ENCODE measurements at regions not wholly inside any gene's neighbourhood (a gene's known extent, or its start where the extent isn't known, plus 50 kb on each side); places are given as distances from the start of the nearest gene placed in this dataset.

DNA sequence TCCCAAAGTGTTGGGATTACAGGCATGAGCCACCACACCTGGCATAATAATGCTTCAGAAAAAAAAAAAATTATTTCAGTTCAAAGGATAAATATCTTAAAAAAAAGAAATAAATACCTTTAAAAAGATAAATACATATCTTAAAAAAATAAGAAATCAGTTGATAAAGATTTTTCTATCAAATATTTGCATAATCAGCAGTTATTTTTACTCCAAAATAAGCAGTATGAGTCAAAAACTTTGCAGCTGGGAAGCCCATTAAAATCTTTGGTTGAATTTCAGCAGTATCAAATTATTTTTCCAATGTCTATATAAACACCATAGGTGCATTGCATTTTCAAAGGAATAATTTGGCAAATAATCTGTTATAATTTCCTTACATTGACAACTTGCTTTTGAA, 202.5 kb downstream of the KBTBD8 start:
- DNase-seq (ENCODE audit: low spot score) = no peak
- no peak overlapping the region for H3K27ac Mint-ChIP-seq (ENCODE audit: unreplicated experiment)

DNA sequence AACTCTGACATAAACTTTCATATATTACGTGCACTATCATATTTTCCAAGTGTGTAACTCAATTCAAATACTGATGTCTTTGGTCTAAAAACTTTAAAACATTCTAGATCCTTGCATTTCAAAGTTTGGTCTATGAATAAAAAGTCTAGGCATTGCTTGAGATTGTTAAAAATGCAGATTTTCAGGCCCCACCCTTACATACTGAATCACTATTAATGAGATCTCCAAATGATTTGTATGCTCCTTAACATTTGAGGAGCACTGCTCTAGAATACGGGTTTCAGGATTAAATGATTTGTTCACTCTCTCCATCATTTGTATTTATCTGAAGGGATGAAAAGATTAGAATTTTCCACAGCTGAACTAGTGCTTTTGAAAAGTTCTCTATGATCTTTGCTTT, 202.9 kb downstream of the KBTBD8 start:
- no peak for DNase-seq (ENCODE audit: low spot score)
- no peaks in the 10 kb centered on the region for H3K36me3 Mint-ChIP-seq (ENCODE audit: low read depth)
- no peaks in the 10 kb centered on the region for H3K4me1 Mint-ChIP-seq (ENCODE audit: low read depth)
- TF ChIP-seq, protein P1, sequence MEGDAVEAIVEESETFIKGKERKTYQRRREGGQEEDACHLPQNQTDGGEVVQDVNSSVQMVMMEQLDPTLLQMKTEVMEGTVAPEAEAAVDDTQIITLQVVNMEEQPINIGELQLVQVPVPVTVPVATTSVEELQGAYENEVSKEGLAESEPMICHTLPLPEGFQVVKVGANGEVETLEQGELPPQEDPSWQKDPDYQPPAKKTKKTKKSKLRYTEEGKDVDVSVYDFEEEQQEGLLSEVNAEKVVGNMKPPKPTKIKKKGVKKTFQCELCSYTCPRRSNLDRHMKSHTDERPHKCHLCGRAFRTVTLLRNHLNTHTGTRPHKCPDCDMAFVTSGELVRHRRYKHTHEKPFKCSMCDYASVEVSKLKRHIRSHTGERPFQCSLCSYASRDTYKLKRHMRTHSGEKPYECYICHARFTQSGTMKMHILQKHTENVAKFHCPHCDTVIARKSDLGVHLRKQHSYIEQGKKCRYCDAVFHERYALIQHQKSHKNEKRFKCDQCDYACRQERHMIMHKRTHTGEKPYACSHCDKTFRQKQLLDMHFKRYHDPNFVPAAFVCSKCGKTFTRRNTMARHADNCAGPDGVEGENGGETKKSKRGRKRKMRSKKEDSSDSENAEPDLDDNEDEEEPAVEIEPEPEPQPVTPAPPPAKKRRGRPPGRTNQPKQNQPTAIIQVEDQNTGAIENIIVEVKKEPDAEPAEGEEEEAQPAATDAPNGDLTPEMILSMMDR (IDR thresholded peaks at IDR 0.05) = no peak
- H3K9me3 Mint-ChIP-seq (ENCODE audit: low read depth) = no peaks in the 10 kb centered on the region
- H3K27ac Mint-ChIP-seq (ENCODE audit: unreplicated experiment) = no peak overlapping the region
- H3K27me3 Mint-ChIP-seq (ENCODE audit: low read depth) = peaks cover 3% of the 10 kb centered on the region
- H3K4me3 Mint-ChIP-seq (ENCODE audit: unreplicated experiment) = no peak overlapping the region

More for the DNA sequence above, 202.5 kb downstream of the KBTBD8 start:
- TF ChIP-seq, protein P1 (IDR thresholded peaks at IDR 0.05) = no peak
- no peaks in the 10 kb centered on the region for H3K9me3 Mint-ChIP-seq (ENCODE audit: low read depth)
- H3K36me3 Mint-ChIP-seq (ENCODE audit: low read depth) = no peaks in the 10 kb centered on the region
- H3K4me1 Mint-ChIP-seq (ENCODE audit: low read depth) = no peaks in the 10 kb centered on the region
- peaks cover 3% of the 10 kb centered on the region for H3K27me3 Mint-ChIP-seq (ENCODE audit: low read depth)
- H3K4me3 Mint-ChIP-seq (ENCODE audit: unreplicated experiment) = no peak overlapping the region

DNA sequence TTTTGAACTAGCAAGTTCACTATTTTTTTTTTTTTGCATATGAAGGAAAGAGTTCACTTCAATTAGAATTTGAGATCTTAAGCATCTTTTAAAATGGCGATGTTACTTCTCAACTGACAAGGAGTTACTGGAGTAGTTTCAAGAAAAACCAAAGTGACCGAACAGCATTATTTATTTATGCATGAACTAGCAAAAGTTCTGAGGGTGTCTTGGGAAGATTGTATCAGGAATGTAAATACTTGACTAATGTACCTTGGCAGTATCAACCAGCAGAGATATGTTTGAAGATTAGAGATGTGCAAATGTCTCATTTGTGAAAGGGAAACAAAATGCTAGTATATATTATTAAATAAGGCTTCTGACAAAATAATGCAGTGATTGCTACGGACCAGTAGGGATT, 203.9 kb downstream of the KBTBD8 start:
- no peaks in the 10 kb centered on the region for H3K9me3 Mint-ChIP-seq (ENCODE audit: low read depth)
- H3K36me3 Mint-ChIP-seq (ENCODE audit: low read depth) = no peaks in the 10 kb centered on the region
- H3K27me3 Mint-ChIP-seq (ENCODE audit: low read depth) = peaks cover 4% of the 10 kb centered on the region
- H3K4me3 Mint-ChIP-seq (ENCODE audit: unreplicated experiment) = no peak overlapping the region
- TF ChIP-seq, protein P1 (IDR thresholded peaks at IDR 0.05) = no peak
- H3K4me1 Mint-ChIP-seq (ENCODE audit: low read depth) = no peaks in the 10 kb centered on the region
- no peak for DNase-seq (ENCODE audit: low spot score)
- H3K27ac Mint-ChIP-seq (ENCODE audit: unreplicated experiment) = no peak overlapping the region

DNA sequence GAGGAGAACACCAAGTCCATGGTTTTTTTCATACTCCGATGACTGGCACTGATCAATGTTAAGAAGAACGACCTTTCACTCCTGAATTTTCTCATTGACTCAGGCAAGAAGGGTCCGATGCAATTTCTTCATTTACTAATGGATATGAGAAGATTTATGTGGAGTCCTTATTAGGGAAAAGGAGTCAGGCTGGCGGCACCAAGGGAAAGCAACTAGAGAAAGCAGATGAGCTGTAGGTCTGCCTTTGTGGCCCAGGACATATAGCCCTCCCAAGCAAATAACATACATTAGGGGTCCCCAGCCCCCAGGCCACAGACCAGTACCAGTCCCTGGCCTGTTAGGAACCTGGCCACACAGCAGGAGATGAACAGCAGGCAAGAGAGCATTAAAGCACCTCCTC, 206.8 kb downstream of the KBTBD8 start:
- Mint-ChIP-seq H3K4me3 (ENCODE audit: unreplicated experiment) (no peak overlapping the region), H3K4me1 (ENCODE audit: low read depth) (no peaks in the 10 kb centered on the region), H3K27me3 (ENCODE audit: low read depth) (peaks cover 3% of the 10 kb centered on the region), H3K36me3 (ENCODE audit: low read depth) (no peaks in the 10 kb centered on the region), H3K27ac (ENCODE audit: unreplicated experiment) (no peak overlapping the region), H3K9me3 (ENCODE audit: low read depth) (no peaks in the 10 kb centered on the region)
- no peak for DNase-seq (ENCODE audit: low spot score)
- TF ChIP-seq, protein P1 (IDR thresholded peaks at IDR 0.05) = no peak

DNA sequence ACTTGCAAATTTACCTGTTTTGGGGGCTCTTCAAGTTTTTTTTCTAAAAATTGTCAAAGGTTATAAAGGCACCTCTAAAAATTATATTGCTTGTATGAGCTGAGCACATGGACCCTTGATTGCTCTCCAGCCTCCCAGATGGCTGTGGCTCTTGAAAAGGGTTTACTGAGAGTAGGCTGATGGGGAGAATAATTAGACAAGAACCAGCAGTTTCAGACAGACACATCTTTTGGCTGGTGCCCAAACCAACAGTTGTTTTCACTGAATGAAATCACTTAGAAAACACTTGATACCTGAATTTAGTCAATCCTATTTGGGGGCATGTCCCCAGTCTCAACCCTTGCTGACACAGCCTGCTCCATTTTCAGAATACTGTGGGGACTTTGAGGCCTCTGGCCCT, 217.6 kb downstream of the KBTBD8 start:
- Mint-ChIP-seq H3K36me3 (ENCODE audit: low read depth) (no peaks in the 10 kb centered on the region), H3K4me3 (ENCODE audit: unreplicated experiment) (no peak overlapping the region), H3K27me3 (ENCODE audit: low read depth) (peaks cover 4% of the 10 kb centered on the region), H3K9me3 (ENCODE audit: low read depth) (no peaks in the 10 kb centered on the region), H3K4me1 (ENCODE audit: low read depth) (no peaks in the 10 kb centered on the region), H3K27ac (ENCODE audit: unreplicated experiment) (no peak overlapping the region)
- TF ChIP-seq, protein P1 (IDR thresholded peaks at IDR 0.05) = no peak
- no peak for DNase-seq (ENCODE audit: low spot score)
